Tibial nerve (tissue), 4 donors: ENCODE measurements at regions not wholly inside any gene's neighbourhood (a gene's known extent, or its start where the extent isn't known, plus 50 kb on each side); places are given as distances from the start of the nearest gene placed in this dataset.

Experiments used
- EP300 ChIP-seq, 2 donors: sonication (generic); formaldehyde crosslinking; IDR thresholded peaks; one replicate each; pipeline ENCODE4 v1.6.1; 2017; ENCODE audit warnings: antibody characterized with exemption in 2 of 2, mild to moderate bottlenecking in 1 of 2
- POLR2A ChIP-seq, 2 donors: fragments of 450-650 bp; IDR thresholded peaks; one replicate each; pipeline ENCODE4 v1.6.1; 2017; ENCODE audit warnings: antibody characterized with exemption in 2 of 2, mild to moderate bottlenecking in 2 of 2, moderate library complexity in 2 of 2
- TF ChIP-seq, protein P1 (sequence below), 5 experiments: fragments of 200-600 bp in 3 of 5; fragments of 450-650 bp in 2 of 5; sonication (generic) in 3 of 5; IDR thresholded peaks; one replicate each; pipeline ENCODE4 v1.5.1; 2016 to 2019; ENCODE audit warnings: antibody characterized with exemption in 5 of 5, mild to moderate bottlenecking in 3 of 5, moderate library complexity in 2 of 5

- TF ChIP-seq, protein P1, sequence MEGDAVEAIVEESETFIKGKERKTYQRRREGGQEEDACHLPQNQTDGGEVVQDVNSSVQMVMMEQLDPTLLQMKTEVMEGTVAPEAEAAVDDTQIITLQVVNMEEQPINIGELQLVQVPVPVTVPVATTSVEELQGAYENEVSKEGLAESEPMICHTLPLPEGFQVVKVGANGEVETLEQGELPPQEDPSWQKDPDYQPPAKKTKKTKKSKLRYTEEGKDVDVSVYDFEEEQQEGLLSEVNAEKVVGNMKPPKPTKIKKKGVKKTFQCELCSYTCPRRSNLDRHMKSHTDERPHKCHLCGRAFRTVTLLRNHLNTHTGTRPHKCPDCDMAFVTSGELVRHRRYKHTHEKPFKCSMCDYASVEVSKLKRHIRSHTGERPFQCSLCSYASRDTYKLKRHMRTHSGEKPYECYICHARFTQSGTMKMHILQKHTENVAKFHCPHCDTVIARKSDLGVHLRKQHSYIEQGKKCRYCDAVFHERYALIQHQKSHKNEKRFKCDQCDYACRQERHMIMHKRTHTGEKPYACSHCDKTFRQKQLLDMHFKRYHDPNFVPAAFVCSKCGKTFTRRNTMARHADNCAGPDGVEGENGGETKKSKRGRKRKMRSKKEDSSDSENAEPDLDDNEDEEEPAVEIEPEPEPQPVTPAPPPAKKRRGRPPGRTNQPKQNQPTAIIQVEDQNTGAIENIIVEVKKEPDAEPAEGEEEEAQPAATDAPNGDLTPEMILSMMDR (IDR thresholded peaks at IDR 0.05) = no peak
- TF ChIP-seq POLR2A (IDR thresholded peaks at IDR 0.05) = no peak
- TF ChIP-seq EP300 (IDR thresholded peaks at IDR 0.05) = no peak
Measured at GRCh38 chr13:48770372-48770771, 116.6 kb downstream of the CYSLTR2 start.
